Retinal pigment epithelial cell (primary cell): ENCODE measurements at regions not wholly inside any gene's neighbourhood (a gene's known extent, or its start where the extent isn't known, plus 50 kb on each side); places are given as distances from the start of the nearest gene placed in this dataset.

ENCODE experiments used
- DNase-seq: peaks from one replicate; pipeline ENCODE4 v3.0.0-alpha.2; 2010; ENCODE audit warnings: low read depth
- H3K4me3 ChIP-seq: 2 replicates; pipeline ENCODE4 v1.5.1; 2011; ENCODE audit warnings: mild to moderate bottlenecking, low read length, control low read depth, moderate library complexity
- CTCF ChIP-seq: conservative IDR thresholded peaks from 2 replicates; pipeline ENCODE4 v1.5.1; 2011; ENCODE audit warnings: low read depth, low read length, control low read depth, inconsistent platforms

DNA sequence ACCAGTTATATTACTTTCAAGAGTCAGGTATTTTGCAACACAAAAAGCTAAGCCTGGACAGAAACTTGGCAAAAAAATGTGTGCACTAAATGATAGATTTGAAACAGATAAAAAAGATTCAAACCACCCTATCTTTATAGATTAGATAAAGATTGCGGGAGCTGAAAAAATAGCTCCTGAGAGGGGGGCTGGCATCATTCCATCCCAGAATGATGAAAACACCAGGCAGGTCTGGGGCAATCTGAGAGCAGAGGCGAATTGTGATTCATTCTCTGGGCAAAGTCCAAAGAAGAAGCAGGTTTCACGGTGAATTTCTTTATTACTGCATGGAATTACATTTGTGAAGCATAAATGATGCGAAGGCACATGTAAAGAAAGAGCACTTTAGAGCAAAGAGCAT, 168.5 kb upstream of the DMD start:
- TF ChIP-seq CTCF, result no peak
- no peak for DNase-seq
- H3K4me3 ChIP-seq, result no peak overlapping the region

GRCh38 chrX:33357606-33358005, 146.3 kb upstream of the DMD start:
- no peak overlapping the region for H3K4me3 ChIP-seq
- TF ChIP-seq CTCF, result no peak

DNA sequence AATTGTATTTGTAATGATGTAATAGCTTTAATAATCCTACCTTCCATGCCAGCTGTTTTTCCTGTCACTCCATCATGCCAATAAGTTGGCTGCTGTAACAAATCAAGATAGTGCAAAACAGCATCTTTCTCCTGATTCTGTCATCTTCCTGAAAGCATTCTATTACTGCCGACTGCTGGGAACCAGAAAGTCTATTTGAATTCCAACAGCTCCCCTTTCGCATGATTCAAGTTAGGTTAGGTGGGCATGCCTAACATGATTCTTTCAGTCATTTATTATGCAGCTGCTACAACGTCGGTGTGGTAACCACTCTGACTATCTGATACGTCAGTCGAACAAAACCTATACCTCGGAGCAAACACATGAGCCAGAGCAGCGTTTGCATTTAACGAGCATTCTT, 127.9 kb upstream of the DMD start:
- no peak overlapping the region for H3K4me3 ChIP-seq
- no peak for DNase-seq
- no peak for TF ChIP-seq CTCF

More at GRCh38 chrX:33357606-33358005, 146.3 kb upstream of the DMD start:
- DNase-seq, result no peak

DNA sequence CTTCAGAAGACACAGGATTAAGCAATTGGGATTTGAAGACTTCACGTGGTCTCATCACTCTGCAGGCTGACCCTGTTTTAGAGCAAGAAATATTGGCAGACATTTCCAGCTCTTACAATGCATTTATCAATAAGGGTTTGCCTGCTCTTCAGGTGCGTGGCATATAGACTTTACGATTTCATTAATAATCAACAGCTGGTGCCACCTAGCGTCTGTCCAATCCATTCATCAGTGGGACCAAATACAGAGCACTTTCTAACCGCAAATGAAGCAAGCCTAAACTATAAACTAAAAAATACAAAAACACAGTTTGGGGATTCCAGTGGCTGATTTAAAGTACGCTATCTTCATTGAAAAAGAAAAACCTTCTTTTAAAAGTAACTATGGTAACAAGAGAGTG, 125.4 kb upstream of the DMD start:
- no peak for DNase-seq
- H3K4me3 ChIP-seq, result no peak overlapping the region
- TF ChIP-seq CTCF, result peak; percentile 42

GRCh38 chrX:33333271-33333670, 121.9 kb upstream of the DMD start:
- TF ChIP-seq CTCF, result no peak
- no peak for DNase-seq
- H3K4me3 ChIP-seq, result no peak overlapping the region

DNA sequence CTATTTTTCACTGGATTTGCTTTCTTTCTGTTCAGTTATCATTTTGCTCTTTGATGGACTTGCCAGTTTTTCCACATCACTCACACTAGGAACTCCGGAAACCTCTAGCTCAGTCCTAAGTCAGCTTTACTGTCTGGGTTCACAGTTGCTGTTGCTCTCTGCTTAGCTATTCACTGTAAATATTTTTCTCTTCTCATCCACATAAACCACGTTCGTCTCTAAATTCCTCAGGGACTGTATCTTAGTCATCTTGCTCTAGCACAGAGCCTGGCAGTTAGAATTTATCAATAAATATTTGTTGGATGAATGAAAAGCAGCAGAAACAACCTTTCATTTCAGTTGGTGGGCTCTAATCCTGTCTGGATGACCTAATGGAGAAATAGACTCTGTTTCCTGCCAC, 119.4 kb upstream of the DMD start:
- DNase-seq, result no peak
- H3K4me3 ChIP-seq, result no peak overlapping the region
- no peak for TF ChIP-seq CTCF

- TF ChIP-seq CTCF, result peak; percentile 9
- no peak overlapping the region for H3K4me3 ChIP-seq
- no peak for DNase-seq
Measured at GRCh38 chrX:33324099-33324498, 112.8 kb upstream of the DMD start.
